ENCODE measurements at regions not wholly inside any gene's neighbourhood (a gene's known extent, or its start where the extent isn't known, plus 50 kb on each side); places are given as distances from the start of the nearest gene placed in this dataset.
"Not testable (repeated sequence)": the region's sequence is repeated elsewhere in the genome, so short reads cannot be mapped to it uniquely, and the experiment has no call there.

DNA sequence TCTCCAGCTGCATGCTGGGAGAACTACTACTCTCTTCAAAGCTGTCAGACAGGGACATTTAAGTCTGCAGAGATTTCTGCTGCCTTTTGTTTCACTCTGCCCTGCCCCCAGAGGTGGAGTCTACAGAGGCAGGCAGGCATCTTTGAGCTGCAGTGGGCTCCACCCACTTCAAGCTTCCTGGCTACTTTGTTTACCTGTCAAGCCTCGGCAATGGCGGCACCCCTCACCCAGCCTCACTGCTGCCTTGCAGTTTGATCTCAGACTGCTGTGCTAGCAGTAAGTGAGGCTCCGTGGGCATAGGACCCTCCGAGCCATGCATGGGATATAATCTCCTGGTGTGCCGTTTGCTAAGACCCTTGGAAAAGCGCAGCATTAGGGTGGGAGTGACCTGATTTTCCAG is 61.7 kb downstream of the DMRTA1 start:
- intact Hi-C loops (cut with DNase I); H3K9me3 ChIP-seq; DNase-seq; H3K4me1 ChIP-seq; H3K4me3 ChIP-seq; H3K27me3 ChIP-seq; H3K36me3 ChIP-seq; H3K27ac ChIP-seq: not testable (repeated sequence)
- WGBS, 2 donors = 86 to 89% methylated on average over 3 to 6 of the region's 6 CpGs

DNA sequence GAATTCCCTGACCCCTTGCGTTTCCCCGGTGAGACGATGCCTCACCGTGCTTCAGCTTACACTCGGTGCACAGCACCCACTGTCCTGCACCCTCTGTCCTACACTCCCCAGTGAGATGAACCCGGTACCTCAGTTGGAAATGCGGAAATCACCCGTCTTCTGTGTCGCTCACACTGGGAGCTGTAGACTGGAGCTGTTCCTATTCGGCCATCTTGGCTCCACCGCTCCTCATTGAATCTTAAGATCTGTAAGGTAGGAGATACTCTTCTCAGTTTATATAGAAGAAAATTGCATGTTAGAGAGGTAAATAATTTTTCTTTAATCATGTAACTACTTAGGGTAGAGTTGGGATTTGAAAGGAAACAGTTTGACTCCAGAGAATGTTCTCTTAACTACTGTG is 62.2 kb downstream of the DMRTA1 start:
- H3K9me3 ChIP-seq = no peaks in the 10 kb centered on the region
- H3K27ac ChIP-seq = no peak overlapping the region
- no peaks in the 10 kb centered on the region for H3K36me3 ChIP-seq
- intact Hi-C loops (cut with DNase I) = no loop called here
- no peak for DNase-seq
- H3K27me3 ChIP-seq = no peaks in the 10 kb centered on the region
- 93 to 97% methylated on average over 11 of the region's 11 CpGs for WGBS, 2 donors
- TF ChIP-seq, protein P1, sequence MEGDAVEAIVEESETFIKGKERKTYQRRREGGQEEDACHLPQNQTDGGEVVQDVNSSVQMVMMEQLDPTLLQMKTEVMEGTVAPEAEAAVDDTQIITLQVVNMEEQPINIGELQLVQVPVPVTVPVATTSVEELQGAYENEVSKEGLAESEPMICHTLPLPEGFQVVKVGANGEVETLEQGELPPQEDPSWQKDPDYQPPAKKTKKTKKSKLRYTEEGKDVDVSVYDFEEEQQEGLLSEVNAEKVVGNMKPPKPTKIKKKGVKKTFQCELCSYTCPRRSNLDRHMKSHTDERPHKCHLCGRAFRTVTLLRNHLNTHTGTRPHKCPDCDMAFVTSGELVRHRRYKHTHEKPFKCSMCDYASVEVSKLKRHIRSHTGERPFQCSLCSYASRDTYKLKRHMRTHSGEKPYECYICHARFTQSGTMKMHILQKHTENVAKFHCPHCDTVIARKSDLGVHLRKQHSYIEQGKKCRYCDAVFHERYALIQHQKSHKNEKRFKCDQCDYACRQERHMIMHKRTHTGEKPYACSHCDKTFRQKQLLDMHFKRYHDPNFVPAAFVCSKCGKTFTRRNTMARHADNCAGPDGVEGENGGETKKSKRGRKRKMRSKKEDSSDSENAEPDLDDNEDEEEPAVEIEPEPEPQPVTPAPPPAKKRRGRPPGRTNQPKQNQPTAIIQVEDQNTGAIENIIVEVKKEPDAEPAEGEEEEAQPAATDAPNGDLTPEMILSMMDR (IDR thresholded peaks at IDR 0.05) = no peak
- TF ChIP-seq POLR2A (IDR thresholded peaks at IDR 0.05) = no peak
- H3K4me1 ChIP-seq = no peaks in the 10 kb centered on the region
- H3K4me3 ChIP-seq = no peak overlapping the region

GRCh38 chr9:22512495-22512894 is 65.9 kb downstream of the DMRTA1 start:
- Histone ChIP-seq H3K4me1 (no peaks in the 10 kb centered on the region), H3K9me3 (no peaks in the 10 kb centered on the region), H3K27me3 (no peaks in the 10 kb centered on the region), H3K27ac (no peak overlapping the region), H3K36me3 (no peaks in the 10 kb centered on the region), H3K4me3 (no peak overlapping the region)
- DNase-seq = no peak
- intact Hi-C loops (cut with DNase I) = no loop called here
- 67 to 77% methylated on average over 3 of the region's 3 CpGs for WGBS, 2 donors
- TF ChIP-seq, protein P1 (IDR thresholded peaks at IDR 0.05) = no peak
- no peak for TF ChIP-seq POLR2A (IDR thresholded peaks at IDR 0.05)

DNA sequence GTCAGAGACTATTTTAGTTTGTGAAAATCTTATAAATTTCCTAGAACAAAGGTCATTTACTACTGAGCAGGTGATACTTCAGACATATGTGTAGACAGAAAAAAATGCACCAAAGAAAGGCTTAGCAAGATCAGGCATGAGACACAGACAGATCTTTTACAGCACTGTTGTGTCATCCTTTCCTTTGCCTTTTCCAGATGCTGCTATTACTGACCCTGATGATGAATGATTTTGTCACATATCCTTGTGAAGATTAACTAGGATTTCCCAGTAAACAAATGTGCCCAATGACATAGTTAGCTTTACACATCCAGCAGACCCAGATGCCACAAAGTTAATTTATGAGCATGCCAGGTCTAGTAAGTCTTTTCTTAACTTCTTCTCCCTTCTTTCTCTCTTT is 68.2 kb downstream of the DMRTA1 start:
- no peak for DNase-seq
- TF ChIP-seq, protein P1 (IDR thresholded peaks at IDR 0.05) = no peak
- no peak for TF ChIP-seq POLR2A (IDR thresholded peaks at IDR 0.05)
- Histone ChIP-seq H3K27ac (no peak overlapping the region), H3K36me3 (no peaks in the 10 kb centered on the region), H3K27me3 (no peaks in the 10 kb centered on the region), H3K9me3 (no peaks in the 10 kb centered on the region), H3K4me1 (no peaks in the 10 kb centered on the region), H3K4me3 (no peak overlapping the region)
- intact Hi-C loops (cut with DNase I) = no loop called here

DNA sequence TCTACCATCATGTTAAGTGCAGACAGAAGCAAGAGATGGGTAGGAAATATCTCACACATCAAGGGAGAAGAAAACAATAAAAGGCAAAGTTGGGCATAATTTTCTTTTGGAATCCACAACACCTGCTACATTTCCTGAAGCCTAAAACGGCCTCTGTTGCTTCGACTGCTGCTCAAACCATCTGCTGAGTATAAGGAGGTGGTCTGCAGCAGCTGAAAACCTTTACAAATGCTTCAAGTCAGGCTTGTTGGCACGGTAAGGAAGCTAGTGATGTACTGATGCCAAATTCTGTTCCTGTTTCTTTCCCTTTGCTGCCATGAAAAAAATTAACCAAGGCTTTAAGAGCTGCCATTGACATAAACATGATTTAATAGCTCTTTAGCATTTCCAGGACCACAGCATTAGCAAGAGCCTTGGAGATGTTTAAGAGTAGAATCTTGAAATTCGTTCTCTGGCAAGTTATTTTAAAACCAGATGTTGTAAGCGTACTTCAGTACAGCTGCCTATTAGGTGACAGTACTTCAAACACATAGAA is 75.6 kb downstream of the DMRTA1 start:
- no peak for DNase-seq
- H3K4me3 ChIP-seq = no peak overlapping the region
- no peaks in the 10 kb centered on the region for H3K4me1 ChIP-seq
- H3K36me3 ChIP-seq = no peaks in the 10 kb centered on the region
- H3K27me3 ChIP-seq = no peaks in the 10 kb centered on the region
- H3K9me3 ChIP-seq = no peaks in the 10 kb centered on the region
- 36 to 53% methylated on average over 5 of the region's 5 CpGs for WGBS, 2 donors
- H3K27ac ChIP-seq = no peak overlapping the region
- TF ChIP-seq, protein P1 (IDR thresholded peaks at IDR 0.05) = no peak
- no peak for TF ChIP-seq POLR2A (IDR thresholded peaks at IDR 0.05)
- intact Hi-C loops (cut with DNase I) = no loop called here

DNA sequence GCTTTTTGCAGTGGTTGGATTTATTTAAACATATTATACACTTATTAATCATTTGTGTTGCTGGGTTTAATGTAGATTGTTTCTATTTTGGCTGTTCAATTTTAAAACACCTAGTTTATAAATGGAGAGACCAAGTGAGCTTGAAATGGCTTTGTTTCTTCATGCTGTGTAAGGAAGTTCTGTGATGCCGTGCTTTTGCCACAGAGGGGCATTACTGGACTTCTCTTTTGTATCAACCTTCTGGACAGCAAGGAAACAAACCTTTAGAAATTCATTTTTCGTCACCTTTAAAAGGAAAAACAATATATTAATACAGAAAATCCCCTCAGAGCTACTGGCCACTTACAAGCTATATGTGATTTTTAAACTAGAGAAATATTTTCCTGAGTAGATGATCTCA is 81.9 kb downstream of the DMRTA1 start:
- no peak for TF ChIP-seq POLR2A (IDR thresholded peaks at IDR 0.05)
- TF ChIP-seq, protein P1 (IDR thresholded peaks at IDR 0.05) = peak in 3 of 6 experiments; percentile 4 to 28 (median 18)
- WGBS, 2 donors = 28 to 37% methylated on average over 2 of the region's 2 CpGs
- H3K9me3 ChIP-seq = no peaks in the 10 kb centered on the region
- no peaks in the 10 kb centered on the region for H3K36me3 ChIP-seq
- intact Hi-C loops (cut with DNase I) = no loop called here
- no peak overlapping the region for H3K4me3 ChIP-seq
- DNase-seq = no peak
- no peaks in the 10 kb centered on the region for H3K27me3 ChIP-seq
- no peaks in the 10 kb centered on the region for H3K4me1 ChIP-seq
- no peak overlapping the region for H3K27ac ChIP-seq
